ENCODE measurements at regions not wholly inside any gene's neighbourhood (a gene's known extent, or its start where the extent isn't known, plus 50 kb on each side); places are given as distances from the start of the nearest gene placed in this dataset.
"Not testable (repeated sequence)": the region's sequence is repeated elsewhere in the genome, so short reads cannot be mapped to it uniquely, and the experiment has no call there.

GRCh38 chr6:139984317-139984716, 609.9 kb upstream of the CITED2 start:
- peaks cover 10% of the 10 kb centered on the region for H3K4me1 ChIP-seq (ENCODE audit: control insufficient read depth, insufficient read depth, low read length)
- 77% methylated on average over 4 of the region's 6 CpGs for WGBS (ENCODE audit: insufficient coverage)
- DNase-seq: no peak
- no peak overlapping the region for H3K4me3 ChIP-seq (ENCODE audit: low read length)
- no peaks in the 10 kb centered on the region for H3K27me3 ChIP-seq (ENCODE audit: control insufficient read depth, insufficient read depth, low read length)
- H3K27ac ChIP-seq (ENCODE audit: low read length): no peak overlapping the region
- H3K36me3 ChIP-seq (ENCODE audit: control insufficient read depth, insufficient read depth, low read length): no peaks in the 10 kb centered on the region
- no peaks in the 10 kb centered on the region for H3K9me3 ChIP-seq (replicated peaks; ENCODE audit: control insufficient read depth, low read depth, low read length)

- no peaks in the 10 kb centered on the region for H3K36me3 ChIP-seq (ENCODE audit: control insufficient read depth, insufficient read depth, low read length)
- H3K27me3 ChIP-seq (ENCODE audit: control insufficient read depth, insufficient read depth, low read length): no peaks in the 10 kb centered on the region
- no CpG with 5 or more reads among the region's 5 CpGs for WGBS (ENCODE audit: insufficient coverage)
- peak overlapping the region; percentile 56 for H3K27ac ChIP-seq (ENCODE audit: low read length)
- H3K4me3 ChIP-seq (ENCODE audit: low read length): no peak overlapping the region
- peak; percentile 17 for DNase-seq
- no peaks in the 10 kb centered on the region for H3K9me3 ChIP-seq (replicated peaks; ENCODE audit: control insufficient read depth, low read depth, low read length)
- peaks cover 10% of the 10 kb centered on the region for H3K4me1 ChIP-seq (ENCODE audit: control insufficient read depth, insufficient read depth, low read length)
Measured at GRCh38 chr6:139983555-139984276, 609.3 kb upstream of the CITED2 start.

GRCh38 chr6:139982652-139983295, 608.3 kb upstream of the CITED2 start:
- H3K9me3 ChIP-seq (replicated peaks; ENCODE audit: control insufficient read depth, low read depth, low read length): no peaks in the 10 kb centered on the region
- DNase-seq: peak; percentile 85
- H3K27me3 ChIP-seq (ENCODE audit: control insufficient read depth, insufficient read depth, low read length): no peaks in the 10 kb centered on the region
- peak overlapping the region; percentile 56 for H3K27ac ChIP-seq (ENCODE audit: low read length)
- no peak overlapping the region for H3K4me3 ChIP-seq (ENCODE audit: low read length)
- peaks cover 10% of the 10 kb centered on the region for H3K4me1 ChIP-seq (ENCODE audit: control insufficient read depth, insufficient read depth, low read length)
- no peaks in the 10 kb centered on the region for H3K36me3 ChIP-seq (ENCODE audit: control insufficient read depth, insufficient read depth, low read length)
- no CpG with 5 or more reads among the region's 4 CpGs for WGBS (ENCODE audit: insufficient coverage)

GRCh38 chr6:139982195-139982594, 607.7 kb upstream of the CITED2 start:
- Histone ChIP-seq H3K27me3 (ENCODE audit: control insufficient read depth, insufficient read depth, low read length) (no peaks in the 10 kb centered on the region), H3K4me3 (ENCODE audit: low read length) (no peak overlapping the region), H3K27ac (ENCODE audit: low read length) (peak overlapping the region; percentile 68), H3K36me3 (ENCODE audit: control insufficient read depth, insufficient read depth, low read length) (no peaks in the 10 kb centered on the region), H3K9me3 (replicated peaks; ENCODE audit: control insufficient read depth, low read depth, low read length) (no peaks in the 10 kb centered on the region), H3K4me1 (ENCODE audit: control insufficient read depth, insufficient read depth, low read length) (peaks cover 10% of the 10 kb centered on the region)
- WGBS (ENCODE audit: insufficient coverage): no CpG with 5 or more reads among the region's 1 CpG
- peak; percentile 42 for DNase-seq

GRCh38 chr6:139981768-139982181, 607.3 kb upstream of the CITED2 start:
- Histone ChIP-seq H3K9me3 (replicated peaks; ENCODE audit: control insufficient read depth, low read depth, low read length) (no peaks in the 10 kb centered on the region), H3K36me3 (ENCODE audit: control insufficient read depth, insufficient read depth, low read length) (no peaks in the 10 kb centered on the region), H3K27me3 (ENCODE audit: control insufficient read depth, insufficient read depth, low read length) (no peaks in the 10 kb centered on the region), H3K4me1 (ENCODE audit: control insufficient read depth, insufficient read depth, low read length) (peaks cover 10% of the 10 kb centered on the region), H3K4me3 (ENCODE audit: low read length) (no peak overlapping the region), H3K27ac (ENCODE audit: low read length) (peak overlapping the region; percentile 68)
- 0% methylated on average over 2 of the region's 5 CpGs for WGBS (ENCODE audit: insufficient coverage)
- peak; percentile 80 for DNase-seq

- H3K4me3 ChIP-seq (ENCODE audit: low read length): no peak overlapping the region
- H3K36me3 ChIP-seq (ENCODE audit: control insufficient read depth, insufficient read depth, low read length): no peaks in the 10 kb centered on the region
- H3K4me1 ChIP-seq (ENCODE audit: control insufficient read depth, insufficient read depth, low read length): peaks cover 10% of the 10 kb centered on the region
- no peak for DNase-seq
- no peaks in the 10 kb centered on the region for H3K9me3 ChIP-seq (replicated peaks; ENCODE audit: control insufficient read depth, low read depth, low read length)
- H3K27ac ChIP-seq (ENCODE audit: low read length): peak overlapping the region; percentile 68
- no peaks in the 10 kb centered on the region for H3K27me3 ChIP-seq (ENCODE audit: control insufficient read depth, insufficient read depth, low read length)
- WGBS (ENCODE audit: insufficient coverage): no CpG with 5 or more reads among the region's 1 CpG
Measured at GRCh38 chr6:139981066-139981624, 606.7 kb upstream of the CITED2 start.

- WGBS (ENCODE audit: insufficient coverage): 40% methylated on average over 1 of the region's 3 CpGs
- not testable (repeated sequence) for H3K27me3 ChIP-seq (ENCODE audit: control insufficient read depth, insufficient read depth, low read length); H3K4me3 ChIP-seq (ENCODE audit: low read length); H3K4me1 ChIP-seq (ENCODE audit: control insufficient read depth, insufficient read depth, low read length); H3K36me3 ChIP-seq (ENCODE audit: control insufficient read depth, insufficient read depth, low read length); H3K27ac ChIP-seq (ENCODE audit: low read length); H3K9me3 ChIP-seq (replicated peaks; ENCODE audit: control insufficient read depth, low read depth, low read length)
- peak; percentile 29 for DNase-seq
Measured at GRCh38 chr6:139980631-139981030, 606.2 kb upstream of the CITED2 start.

- WGBS (ENCODE audit: insufficient coverage): 66% methylated on average over 3 of the region's 7 CpGs
- Histone ChIP-seq H3K27me3 (ENCODE audit: control insufficient read depth, insufficient read depth, low read length) (no peaks in the 10 kb centered on the region), H3K27ac (ENCODE audit: low read length) (no peak overlapping the region), H3K36me3 (ENCODE audit: control insufficient read depth, insufficient read depth, low read length) (no peaks in the 10 kb centered on the region), H3K4me1 (ENCODE audit: control insufficient read depth, insufficient read depth, low read length) (peaks cover 10% of the 10 kb centered on the region), H3K4me3 (ENCODE audit: low read length) (no peak overlapping the region), H3K9me3 (replicated peaks; ENCODE audit: control insufficient read depth, low read depth, low read length) (no peaks in the 10 kb centered on the region)
- DNase-seq: peak; percentile 21
Measured at GRCh38 chr6:139979021-139979725, 604.7 kb upstream of the CITED2 start.

GRCh38 chr6:139977887-139978332, 603.5 kb upstream of the CITED2 start:
- H3K27ac ChIP-seq (ENCODE audit: low read length): no peak overlapping the region
- no peak overlapping the region for H3K4me3 ChIP-seq (ENCODE audit: low read length)
- no peaks in the 10 kb centered on the region for H3K27me3 ChIP-seq (ENCODE audit: control insufficient read depth, insufficient read depth, low read length)
- 13% methylated on average over 1 of the region's 2 CpGs for WGBS (ENCODE audit: insufficient coverage)
- no peaks in the 10 kb centered on the region for H3K9me3 ChIP-seq (replicated peaks; ENCODE audit: control insufficient read depth, low read depth, low read length)
- peaks cover 9% of the 10 kb centered on the region for H3K4me1 ChIP-seq (ENCODE audit: control insufficient read depth, insufficient read depth, low read length)
- H3K36me3 ChIP-seq (ENCODE audit: control insufficient read depth, insufficient read depth, low read length): no peaks in the 10 kb centered on the region
- DNase-seq: no peak

All from muscle of leg (tissue), 3 donors.